ENCODE measurements at regions not wholly inside any gene's neighbourhood (a gene's known extent, or its start where the extent isn't known, plus 50 kb on each side); places are given as distances from the start of the nearest gene placed in this dataset.

DNA sequence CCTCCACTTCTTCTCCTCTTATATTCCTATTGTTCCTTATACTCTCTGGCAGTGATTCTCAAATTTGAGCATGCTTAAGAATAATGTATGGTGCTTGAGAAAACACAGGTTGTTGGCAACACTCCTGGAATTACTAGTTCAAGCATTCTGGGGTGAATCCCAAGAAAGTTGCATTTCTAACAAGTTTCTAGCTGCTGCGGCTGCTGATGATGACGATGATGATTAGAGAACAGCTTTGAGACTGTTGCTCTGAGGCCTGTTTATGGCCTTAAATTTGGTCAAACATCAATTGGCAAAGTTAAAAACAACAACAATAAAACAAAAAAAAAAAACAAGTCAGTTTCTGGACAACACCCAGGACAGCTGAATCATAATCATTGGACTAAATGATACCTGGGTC, 961.9 kb downstream of the CDH11 start:
- TF ChIP-seq SIN3A (IDR thresholded peaks at IDR 0.05; ENCODE audit: borderline replicate concordance, insufficient read depth, low read length) (no peak), POLR2AphosphoS5 (IDR thresholded peaks at IDR 0.05; ENCODE audit: low read depth, low read length) (no peak), TAF1 (IDR thresholded peaks at IDR 0.05; ENCODE audit: borderline replicate concordance, insufficient read depth, low read length) (no peak), FOXP2 (optimal IDR thresholded peaks at IDR 0.05; ENCODE audit: borderline replicate concordance, extremely low read depth, extremely low read length, insufficient read depth) (no peak)
- TF ChIP-seq, protein P1, sequence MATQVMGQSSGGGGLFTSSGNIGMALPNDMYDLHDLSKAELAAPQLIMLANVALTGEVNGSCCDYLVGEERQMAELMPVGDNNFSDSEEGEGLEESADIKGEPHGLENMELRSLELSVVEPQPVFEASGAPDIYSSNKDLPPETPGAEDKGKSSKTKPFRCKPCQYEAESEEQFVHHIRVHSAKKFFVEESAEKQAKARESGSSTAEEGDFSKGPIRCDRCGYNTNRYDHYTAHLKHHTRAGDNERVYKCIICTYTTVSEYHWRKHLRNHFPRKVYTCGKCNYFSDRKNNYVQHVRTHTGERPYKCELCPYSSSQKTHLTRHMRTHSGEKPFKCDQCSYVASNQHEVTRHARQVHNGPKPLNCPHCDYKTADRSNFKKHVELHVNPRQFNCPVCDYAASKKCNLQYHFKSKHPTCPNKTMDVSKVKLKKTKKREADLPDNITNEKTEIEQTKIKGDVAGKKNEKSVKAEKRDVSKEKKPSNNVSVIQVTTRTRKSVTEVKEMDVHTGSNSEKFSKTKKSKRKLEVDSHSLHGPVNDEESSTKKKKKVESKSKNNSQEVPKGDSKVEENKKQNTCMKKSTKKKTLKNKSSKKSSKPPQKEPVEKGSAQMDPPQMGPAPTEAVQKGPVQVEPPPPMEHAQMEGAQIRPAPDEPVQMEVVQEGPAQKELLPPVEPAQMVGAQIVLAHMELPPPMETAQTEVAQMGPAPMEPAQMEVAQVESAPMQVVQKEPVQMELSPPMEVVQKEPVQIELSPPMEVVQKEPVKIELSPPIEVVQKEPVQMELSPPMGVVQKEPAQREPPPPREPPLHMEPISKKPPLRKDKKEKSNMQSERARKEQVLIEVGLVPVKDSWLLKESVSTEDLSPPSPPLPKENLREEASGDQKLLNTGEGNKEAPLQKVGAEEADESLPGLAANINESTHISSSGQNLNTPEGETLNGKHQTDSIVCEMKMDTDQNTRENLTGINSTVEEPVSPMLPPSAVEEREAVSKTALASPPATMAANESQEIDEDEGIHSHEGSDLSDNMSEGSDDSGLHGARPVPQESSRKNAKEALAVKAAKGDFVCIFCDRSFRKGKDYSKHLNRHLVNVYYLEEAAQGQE (IDR thresholded peaks at IDR 0.05; ENCODE audit: insufficient read depth in 1 of 2, low read depth in 2 of 2, low read length in 2 of 2), result no peak

All from PFSK-1 (cell line).